ENCODE measurements at regions not wholly inside any gene's neighbourhood (a gene's known extent, or its start where the extent isn't known, plus 50 kb on each side); places are given as distances from the start of the nearest gene placed in this dataset.

DNA sequence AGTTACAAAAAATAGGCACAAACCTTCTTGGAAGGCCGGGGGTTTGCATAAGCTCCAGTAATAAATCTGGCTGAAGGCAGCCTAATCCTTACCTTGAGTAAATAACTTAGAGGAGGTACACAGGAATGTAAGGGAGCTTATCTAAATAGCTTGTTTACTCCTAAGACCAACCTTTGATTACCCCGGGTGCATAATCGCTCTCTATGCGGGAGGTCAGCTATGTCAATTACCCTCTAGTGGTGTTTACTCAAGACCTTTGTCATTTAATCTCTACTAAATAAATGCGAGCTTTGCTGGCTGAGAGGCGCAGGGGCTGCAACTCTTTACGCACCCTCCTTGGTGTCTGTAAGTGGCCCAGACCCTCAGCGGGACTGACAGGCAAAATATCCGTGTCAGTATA lies 50.2 kb upstream of the MAP9 start:
- TF ChIP-seq, protein P1, sequence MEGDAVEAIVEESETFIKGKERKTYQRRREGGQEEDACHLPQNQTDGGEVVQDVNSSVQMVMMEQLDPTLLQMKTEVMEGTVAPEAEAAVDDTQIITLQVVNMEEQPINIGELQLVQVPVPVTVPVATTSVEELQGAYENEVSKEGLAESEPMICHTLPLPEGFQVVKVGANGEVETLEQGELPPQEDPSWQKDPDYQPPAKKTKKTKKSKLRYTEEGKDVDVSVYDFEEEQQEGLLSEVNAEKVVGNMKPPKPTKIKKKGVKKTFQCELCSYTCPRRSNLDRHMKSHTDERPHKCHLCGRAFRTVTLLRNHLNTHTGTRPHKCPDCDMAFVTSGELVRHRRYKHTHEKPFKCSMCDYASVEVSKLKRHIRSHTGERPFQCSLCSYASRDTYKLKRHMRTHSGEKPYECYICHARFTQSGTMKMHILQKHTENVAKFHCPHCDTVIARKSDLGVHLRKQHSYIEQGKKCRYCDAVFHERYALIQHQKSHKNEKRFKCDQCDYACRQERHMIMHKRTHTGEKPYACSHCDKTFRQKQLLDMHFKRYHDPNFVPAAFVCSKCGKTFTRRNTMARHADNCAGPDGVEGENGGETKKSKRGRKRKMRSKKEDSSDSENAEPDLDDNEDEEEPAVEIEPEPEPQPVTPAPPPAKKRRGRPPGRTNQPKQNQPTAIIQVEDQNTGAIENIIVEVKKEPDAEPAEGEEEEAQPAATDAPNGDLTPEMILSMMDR (conservative IDR thresholded peaks at IDR 0.05): no peak
- no peak for TF ChIP-seq EZH2 (IDR thresholded peaks at IDR 0.05; ENCODE audit: low read depth)
